ENCODE measurements at regions not wholly inside any gene's neighbourhood (a gene's known extent, or its start where the extent isn't known, plus 50 kb on each side); places are given as distances from the start of the nearest gene placed in this dataset.

- WGBS, 2 donors, result 59 to 67% methylated on average over 3 of the region's 3 CpGs
- Histone ChIP-seq H3K27me3 (no peaks in the 10 kb centered on the region), H3K9me3 (no peaks in the 10 kb centered on the region), H3K27ac (no peak overlapping the region), H3K4me1 (peaks cover 4% of the 10 kb centered on the region), H3K36me3 (ENCODE audit: low read depth, missing control alignments) (no peaks in the 10 kb centered on the region), H3K4me3 (no peak overlapping the region)
- TF ChIP-seq POLR2A (IDR thresholded peaks at IDR 0.05) (no peak), CTCF (IDR thresholded peaks at IDR 0.05) (no peak)
- intact Hi-C loops (cut with DNase I; ENCODE audit: low total_unique reads), result no loop called here
- no peak for DNase-seq
Measured at GRCh38 chr5:123753180-123753936, 241.4 kb downstream of the CSNK1G3 start.

- intact Hi-C loops (cut with DNase I; ENCODE audit: low total_unique reads), result no loop called here
- no peak for DNase-seq
- TF ChIP-seq CTCF (IDR thresholded peaks at IDR 0.05), result no peak
- no peak for TF ChIP-seq POLR2A (IDR thresholded peaks at IDR 0.05)
- no peaks in the 10 kb centered on the region for H3K9me3 ChIP-seq
- H3K27me3 ChIP-seq, result no peaks in the 10 kb centered on the region
- peaks cover 4% of the 10 kb centered on the region for H3K4me1 ChIP-seq
- no peak overlapping the region for H3K4me3 ChIP-seq
- 62 to 63% methylated on average over 5 of the region's 5 CpGs for WGBS, 2 donors
- H3K27ac ChIP-seq, result no peak overlapping the region
- no peaks in the 10 kb centered on the region for H3K36me3 ChIP-seq (ENCODE audit: low read depth, missing control alignments)
Measured at GRCh38 chr5:123752552-123753179, 240.7 kb downstream of the CSNK1G3 start.

- WGBS, 2 donors, result 84 to 92% methylated on average over 3 of the region's 3 CpGs
- no peaks in the 10 kb centered on the region for H3K27me3 ChIP-seq
- H3K36me3 ChIP-seq (ENCODE audit: low read depth, missing control alignments), result no peaks in the 10 kb centered on the region
- DNase-seq, result no peak
- H3K9me3 ChIP-seq, result no peaks in the 10 kb centered on the region
- H3K27ac ChIP-seq, result no peak overlapping the region
- peaks cover 4% of the 10 kb centered on the region for H3K4me1 ChIP-seq
- TF ChIP-seq POLR2A (IDR thresholded peaks at IDR 0.05) (no peak), CTCF (IDR thresholded peaks at IDR 0.05) (no peak)
- no peak overlapping the region for H3K4me3 ChIP-seq
- intact Hi-C loops (cut with DNase I; ENCODE audit: low total_unique reads), result no loop called here
Measured at GRCh38 chr5:123751670-123752069, 239.7 kb downstream of the CSNK1G3 start.

DNA sequence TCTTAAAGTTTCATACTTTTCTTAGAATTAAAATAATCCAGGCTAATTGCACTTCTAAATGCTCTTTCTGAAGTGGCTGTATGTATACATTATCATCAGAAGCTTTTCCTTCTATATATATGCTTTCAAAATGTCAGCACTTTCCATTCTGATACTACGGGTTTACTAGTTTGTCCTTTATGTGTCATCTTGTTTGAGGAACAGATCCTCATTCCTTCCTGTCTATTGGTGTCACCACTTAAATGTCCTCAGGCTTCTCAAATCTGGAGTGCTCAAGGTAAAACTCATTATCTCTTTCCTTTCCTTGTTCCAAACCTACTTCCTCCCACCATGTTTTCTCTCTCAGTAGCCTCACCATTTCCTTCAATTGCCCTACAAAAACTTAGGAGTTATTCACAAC lies 236.3 kb downstream of the CSNK1G3 start:
- no peak overlapping the region for H3K4me3 ChIP-seq
- H3K36me3 ChIP-seq (ENCODE audit: low read depth, missing control alignments), result no peaks in the 10 kb centered on the region
- no peaks in the 10 kb centered on the region for H3K4me1 ChIP-seq
- no peaks in the 10 kb centered on the region for H3K9me3 ChIP-seq
- 92 to 100% methylated on average over 1 of the region's 1 CpG for WGBS, 2 donors
- intact Hi-C loops (cut with DNase I; ENCODE audit: low total_unique reads), result no loop called here
- no peak for TF ChIP-seq CTCF (IDR thresholded peaks at IDR 0.05)
- no peak for TF ChIP-seq POLR2A (IDR thresholded peaks at IDR 0.05)
- H3K27ac ChIP-seq, result no peak overlapping the region
- DNase-seq, result no peak
- no peaks in the 10 kb centered on the region for H3K27me3 ChIP-seq
